ENCODE measurements at regions not wholly inside any gene's neighbourhood (a gene's known extent, or its start where the extent isn't known, plus 50 kb on each side); places are given as distances from the start of the nearest gene placed in this dataset.

GRCh38 chr11:115005663-115006062 is 327.3 kb downstream of the NXPE2 start:
- TF ChIP-seq, protein P1, sequence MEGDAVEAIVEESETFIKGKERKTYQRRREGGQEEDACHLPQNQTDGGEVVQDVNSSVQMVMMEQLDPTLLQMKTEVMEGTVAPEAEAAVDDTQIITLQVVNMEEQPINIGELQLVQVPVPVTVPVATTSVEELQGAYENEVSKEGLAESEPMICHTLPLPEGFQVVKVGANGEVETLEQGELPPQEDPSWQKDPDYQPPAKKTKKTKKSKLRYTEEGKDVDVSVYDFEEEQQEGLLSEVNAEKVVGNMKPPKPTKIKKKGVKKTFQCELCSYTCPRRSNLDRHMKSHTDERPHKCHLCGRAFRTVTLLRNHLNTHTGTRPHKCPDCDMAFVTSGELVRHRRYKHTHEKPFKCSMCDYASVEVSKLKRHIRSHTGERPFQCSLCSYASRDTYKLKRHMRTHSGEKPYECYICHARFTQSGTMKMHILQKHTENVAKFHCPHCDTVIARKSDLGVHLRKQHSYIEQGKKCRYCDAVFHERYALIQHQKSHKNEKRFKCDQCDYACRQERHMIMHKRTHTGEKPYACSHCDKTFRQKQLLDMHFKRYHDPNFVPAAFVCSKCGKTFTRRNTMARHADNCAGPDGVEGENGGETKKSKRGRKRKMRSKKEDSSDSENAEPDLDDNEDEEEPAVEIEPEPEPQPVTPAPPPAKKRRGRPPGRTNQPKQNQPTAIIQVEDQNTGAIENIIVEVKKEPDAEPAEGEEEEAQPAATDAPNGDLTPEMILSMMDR (IDR thresholded peaks at IDR 0.05), result no peak
- TF ChIP-seq POLR2A (IDR thresholded peaks at IDR 0.05), result no peak

All from Peyer's patch (tissue), 4 donors.